ENCODE measurements at regions not wholly inside any gene's neighbourhood (a gene's known extent, or its start where the extent isn't known, plus 50 kb on each side); places are given as distances from the start of the nearest gene placed in this dataset.

DNA sequence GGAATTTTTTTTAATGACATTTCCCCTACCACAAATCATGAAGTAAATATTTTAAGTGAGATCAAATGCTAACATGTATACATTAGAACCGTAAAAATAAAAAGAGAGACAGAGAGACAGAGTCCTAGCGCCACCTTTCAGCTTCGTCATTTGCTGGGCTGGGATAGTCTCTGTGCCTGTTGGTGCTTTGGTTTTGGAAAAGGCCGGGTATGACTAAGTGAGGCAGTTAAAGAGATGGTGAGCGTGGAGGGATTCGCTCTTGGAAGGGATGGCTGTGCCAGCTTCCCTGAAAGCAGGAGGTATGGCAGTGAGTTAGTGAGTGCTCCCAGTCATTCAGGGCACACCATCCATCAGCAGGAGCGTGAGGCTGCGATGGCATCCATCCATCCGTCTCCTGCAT is 729.6 kb upstream of the WWC1 start:
- no peak for FAIRE-seq

DNA sequence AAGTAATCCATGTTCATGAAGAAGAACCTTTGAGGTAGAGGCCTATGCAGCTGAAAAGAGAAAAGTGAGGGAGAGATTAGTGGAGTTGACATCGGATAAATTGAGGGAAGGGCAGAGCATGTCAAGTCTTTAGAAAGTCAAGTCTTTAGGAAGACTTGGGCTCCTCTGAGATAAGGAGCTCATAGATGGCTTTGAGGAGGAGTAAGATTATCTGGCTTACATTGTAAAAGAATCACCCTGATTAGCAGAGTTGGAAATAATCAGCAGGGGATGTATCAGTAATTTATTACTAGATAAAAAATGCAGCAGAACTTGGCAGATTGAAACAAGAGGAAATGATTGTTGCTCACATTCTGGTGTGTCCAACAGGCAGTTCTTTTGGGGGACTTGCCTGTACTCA is 727.2 kb upstream of the WWC1 start:
- no peak for FAIRE-seq

DNA sequence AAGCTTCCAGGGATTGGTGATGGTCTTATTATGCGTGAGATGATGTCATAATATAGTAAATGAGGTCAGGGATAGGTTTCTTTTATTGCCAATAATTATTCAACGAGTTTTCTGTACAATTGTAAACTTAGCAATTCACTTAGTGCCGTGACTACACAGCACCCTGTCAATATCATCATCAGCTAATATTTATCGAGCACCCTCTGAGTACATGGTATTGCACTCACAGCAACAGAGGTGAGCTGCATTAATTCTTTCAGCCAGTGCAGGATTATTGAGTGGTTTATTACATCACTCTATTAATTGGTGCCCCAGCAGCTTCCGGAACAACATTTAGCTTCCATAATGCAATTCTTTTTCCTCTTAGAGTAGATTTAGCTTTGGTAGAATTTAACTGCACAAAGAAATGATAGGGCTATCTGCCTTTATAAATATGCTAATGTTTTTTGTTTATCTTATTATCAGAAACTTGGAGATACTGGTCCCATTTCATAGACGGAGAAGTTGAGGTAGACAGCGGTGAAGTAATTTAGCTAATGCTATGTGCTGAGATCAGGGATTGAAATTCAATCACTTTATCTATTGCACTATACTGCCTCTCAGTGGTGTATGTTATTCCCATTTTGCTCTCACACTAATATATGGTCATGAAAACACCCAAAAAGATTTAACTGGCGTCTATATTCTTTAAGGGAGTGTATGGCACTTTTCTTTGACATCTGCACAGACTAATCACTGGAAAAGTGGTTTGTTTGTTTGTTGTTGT is 726.1 kb upstream of the WWC1 start:
- no peak for FAIRE-seq

DNA sequence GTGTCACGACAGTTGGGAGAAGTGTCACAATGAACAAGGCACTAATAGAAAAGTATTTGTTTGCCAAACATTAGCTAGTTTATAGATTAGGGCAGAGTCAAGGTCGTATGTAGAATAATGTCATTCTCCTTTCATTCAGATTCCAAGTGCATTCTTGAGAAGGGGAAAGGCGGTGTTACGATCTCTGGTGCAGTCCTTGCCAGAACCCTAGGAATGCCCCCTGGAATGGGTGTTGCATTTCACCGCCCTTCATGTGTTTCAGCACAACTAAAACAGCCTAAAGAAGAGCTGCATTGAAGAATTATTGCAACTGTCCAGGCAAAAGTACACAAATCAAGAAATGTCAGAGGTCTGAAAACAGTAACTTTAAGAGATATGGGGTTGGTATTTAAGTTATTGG is 721.0 kb upstream of the WWC1 start:
- no peak for FAIRE-seq

DNA sequence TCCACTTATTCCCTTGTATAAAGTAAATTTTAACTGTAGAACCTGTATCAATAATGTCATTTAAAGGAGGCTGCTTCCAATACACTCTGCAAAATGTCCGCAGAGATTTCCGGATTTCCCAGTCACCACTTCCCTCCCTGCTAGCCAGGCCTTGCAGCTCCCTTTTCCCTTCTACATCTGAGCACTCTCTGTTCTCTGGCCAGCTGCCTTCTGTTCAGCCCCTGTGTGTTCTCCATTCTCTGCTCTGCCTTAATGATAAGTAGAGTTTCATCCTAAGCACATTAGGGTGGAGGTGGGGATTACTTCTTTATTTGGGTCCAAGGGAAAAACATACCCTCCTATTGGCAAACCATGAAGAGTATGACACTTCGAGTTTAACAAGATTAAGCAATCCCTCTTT is 719.6 kb upstream of the WWC1 start:
- FAIRE-seq, result no peak

DNA sequence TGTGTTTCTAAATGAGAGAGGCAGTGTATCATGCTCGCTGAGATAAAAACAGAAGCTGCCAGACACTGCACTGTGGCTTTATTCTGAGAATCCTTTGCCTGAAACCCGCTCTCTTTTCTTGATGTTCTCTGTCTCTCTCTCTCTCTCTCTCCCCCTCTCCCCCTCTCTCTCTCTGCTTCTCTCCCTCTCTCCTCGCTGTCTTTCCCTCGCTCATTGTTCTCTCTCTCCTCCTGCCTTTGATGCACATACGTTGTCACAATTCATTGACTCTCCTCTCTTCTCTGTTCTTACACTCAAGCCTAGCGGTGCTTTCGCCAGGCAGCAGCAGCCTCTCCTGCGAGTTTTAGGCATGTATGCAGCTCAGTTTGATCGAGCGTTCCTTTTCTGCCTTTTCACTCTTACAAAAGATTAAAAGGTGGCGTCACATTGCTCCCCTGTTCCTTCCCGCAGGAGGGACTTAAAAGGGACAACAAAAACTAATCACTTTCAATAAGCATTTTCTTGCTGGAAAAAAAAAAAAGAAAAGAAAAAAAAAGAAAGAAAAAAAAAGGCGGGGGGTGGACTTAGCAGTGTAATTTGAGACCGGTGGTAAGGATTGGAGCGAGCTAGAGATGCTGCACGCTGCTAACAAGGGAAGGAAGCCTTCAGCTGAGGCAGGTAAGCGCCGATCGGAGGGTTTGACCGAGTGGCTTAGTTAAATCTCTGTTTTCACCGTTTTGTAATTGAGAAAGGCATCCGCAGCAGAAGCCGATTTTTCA is 717.9 kb upstream of the WWC1 start:
- FAIRE-seq, result no peak

DNA sequence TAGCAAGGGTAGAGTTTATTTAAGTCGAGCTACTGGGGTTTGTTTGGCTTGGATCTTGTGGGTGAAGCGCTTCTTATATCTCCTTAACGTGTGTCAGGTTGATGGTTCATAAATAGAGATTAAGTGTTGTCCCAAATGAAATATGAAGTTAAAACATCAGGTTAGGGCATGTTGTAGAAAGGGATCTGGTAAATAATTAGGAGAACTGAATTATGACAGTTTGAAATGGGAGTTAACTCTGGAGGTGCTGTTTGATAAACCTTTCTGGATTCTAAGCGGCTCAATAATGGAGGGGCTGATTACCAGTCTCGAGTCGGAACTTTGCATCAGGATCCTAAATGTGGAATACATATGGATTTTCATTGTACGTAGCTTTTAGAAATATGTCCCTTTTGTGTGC is 717.0 kb upstream of the WWC1 start:
- FAIRE-seq, result no peak

DNA sequence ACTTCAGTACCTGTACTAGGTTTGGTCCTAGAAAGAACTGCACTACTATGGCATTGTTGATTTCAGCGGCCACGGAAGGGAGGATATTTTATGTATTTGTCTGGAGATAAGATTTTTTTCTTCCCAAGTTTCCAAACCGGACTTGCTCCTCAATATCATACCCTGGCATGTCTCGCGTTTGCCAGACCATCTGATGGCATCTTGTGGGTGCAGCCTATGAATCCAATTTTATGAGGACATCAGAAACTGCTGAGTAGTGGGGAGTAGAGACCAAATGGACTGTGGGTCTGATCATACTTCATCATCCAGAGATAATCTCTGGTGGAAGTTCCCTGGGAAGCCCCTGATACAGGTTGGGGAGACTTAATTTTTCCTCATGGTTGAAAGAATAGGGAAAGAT is 716.1 kb upstream of the WWC1 start:
- FAIRE-seq, result no peak

DNA sequence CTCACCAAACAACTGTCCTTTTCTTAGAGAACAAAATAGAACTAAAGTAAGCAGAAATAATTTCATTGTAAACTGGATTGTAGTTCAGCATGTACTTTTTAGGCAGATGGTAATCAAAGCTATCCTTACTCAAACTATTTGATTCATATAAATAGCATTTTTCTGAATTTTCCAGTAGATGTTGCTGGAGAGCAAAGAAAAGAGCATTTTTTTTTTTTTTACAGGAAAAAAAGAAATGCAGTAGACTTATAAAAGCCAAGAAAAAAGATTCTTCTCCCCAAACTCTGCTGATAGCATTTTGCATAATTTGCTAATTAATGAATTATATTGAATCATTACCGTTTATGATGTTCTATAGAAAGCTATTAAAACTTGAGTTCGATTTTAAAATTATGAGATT is 715.3 kb upstream of the WWC1 start:
- no peak for FAIRE-seq

DNA sequence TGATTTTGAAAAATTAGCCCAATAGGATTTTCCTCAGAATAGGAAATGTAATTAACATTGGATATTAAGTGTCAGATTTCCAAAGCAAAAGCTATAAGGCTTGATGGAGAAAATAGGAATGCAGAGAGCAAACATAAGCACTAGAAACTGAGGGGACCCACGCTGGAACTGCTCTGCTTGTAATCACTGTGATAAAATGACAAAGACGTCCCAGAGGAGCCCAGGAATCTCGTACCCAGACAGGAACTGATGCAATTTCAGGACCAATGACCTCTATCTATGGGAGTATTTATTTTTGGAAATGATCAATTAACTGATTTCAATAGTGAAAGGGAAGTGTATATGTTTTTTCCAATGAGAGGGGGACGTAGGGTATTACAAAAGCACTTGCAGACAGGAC is 714.5 kb upstream of the WWC1 start:
- FAIRE-seq, result no peak

DNA sequence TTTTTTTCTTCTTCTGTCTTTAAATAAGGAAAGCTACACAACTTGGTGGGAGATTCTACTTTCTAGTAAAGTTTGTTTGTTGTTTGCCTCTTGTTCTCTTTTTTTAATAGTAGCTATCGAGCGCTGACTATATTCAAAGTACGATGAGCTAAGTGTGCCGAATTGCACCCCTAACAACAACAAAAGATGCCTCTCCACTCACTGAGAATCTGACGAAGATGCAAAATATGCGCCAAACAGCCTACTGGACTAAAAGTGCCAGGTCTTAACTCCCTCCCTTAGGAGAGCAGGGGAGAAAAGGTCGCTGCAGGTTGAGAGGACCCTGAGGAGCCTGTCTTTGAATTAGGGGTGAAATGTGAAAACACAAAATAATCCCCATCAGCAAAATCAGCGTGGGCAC is 713.8 kb upstream of the WWC1 start:
- FAIRE-seq, result no peak

DNA sequence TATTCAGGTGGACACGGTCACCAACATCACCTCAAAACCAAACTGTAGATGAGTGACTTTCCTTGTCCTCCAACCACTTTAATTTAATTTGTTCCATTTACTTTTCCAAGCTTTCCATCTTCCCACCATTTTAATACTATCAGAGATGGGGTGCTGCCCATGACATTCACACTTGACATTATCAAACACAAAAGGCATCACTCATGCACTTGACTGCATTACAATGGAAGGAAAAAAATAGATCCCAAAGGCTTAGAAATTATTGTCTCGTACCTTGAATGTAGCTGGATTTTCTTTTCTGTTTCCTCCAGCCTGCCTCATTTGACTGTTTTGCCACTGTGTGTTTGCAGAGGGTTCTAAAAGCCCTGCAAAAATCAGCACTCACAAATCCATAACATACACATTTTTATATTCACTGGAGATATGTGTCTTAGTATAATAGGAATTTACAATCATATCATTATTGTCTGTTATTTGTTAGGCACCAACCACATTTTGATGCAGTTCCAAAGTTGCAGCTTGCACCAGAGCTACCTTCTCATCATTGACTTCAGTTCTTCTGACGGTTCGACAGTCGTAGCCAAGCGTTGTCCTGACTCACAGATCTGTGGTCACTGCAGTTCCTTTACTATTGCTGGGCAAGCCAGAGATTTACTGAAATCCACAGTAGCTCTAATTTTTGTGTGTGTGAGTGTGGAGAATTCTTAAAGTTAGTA is 712.3 kb upstream of the WWC1 start:
- FAIRE-seq, result no peak

DNA sequence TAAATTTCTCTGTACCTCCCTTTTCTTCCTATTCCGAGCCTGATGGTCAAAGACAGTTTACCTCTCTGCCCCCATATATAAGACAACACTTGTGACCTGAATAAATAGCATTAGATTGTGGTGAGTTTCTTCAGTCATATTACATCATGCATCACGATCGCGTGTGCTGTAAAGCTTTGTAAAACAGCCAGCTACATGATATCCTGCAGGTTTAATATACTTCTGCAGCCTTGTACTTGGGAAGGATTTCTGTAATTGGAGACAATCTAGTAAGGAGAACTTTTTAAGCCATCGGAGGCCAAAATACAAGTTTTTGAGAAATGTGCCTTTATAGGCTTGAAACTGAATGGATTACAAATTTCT is 711.8 kb upstream of the WWC1 start:
- FAIRE-seq, result no peak

DNA sequence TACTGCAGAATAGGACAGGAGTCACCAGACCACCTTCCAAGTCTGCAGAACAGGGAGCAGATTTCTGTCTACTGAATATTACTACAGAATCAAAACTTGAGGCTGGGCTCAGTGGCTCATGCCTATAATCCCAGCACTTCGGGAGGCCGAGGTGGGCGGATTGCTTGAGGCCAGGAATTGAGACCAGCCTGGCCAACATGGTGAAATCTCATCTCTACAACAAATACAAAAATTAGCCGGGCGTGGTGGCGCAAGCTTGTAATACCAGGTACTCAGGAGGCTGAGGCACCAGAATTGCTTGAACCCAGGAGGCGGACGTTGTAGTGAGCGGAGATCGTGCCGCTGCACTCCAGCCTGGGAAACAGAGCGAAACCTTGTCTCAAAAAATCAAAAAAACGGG is 710.8 kb upstream of the WWC1 start:
- no peak for FAIRE-seq

DNA sequence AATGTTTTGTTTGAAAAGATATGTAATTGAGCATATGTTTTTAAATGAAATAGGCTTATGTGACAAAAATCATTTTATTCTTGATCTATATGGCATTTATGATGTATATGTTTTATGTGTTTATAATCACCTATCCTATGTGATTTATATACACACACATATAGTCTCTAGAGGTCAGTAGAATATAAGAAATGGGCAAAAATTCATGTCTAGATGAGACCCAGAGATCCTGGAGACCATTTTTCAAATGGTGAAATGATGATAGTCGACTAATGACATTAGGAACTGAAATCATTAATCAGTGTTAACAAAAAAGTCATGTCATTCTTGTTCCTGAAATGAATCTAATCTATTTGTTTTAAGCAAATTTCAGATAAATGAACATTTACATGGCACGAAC is 709.2 kb upstream of the WWC1 start:
- no peak for FAIRE-seq

DNA sequence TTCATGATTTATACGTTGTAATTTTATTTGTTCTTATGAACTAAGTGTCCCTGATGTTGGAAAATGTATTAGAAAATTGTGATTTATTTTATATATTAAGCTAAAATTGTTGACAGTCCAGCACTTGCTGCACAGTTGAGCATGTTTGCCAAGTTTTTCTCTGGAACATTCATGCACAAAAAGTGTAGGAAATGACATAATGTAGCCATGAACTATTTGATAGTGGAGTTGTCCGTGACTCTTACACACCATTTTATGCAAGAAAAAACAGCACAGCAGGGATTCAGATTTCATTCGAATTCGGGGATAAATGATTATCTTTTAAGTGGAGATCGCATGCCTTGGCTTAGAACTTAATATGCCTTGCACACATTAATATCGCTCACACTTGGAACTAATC is 708.6 kb upstream of the WWC1 start:
- FAIRE-seq, result no peak

DNA sequence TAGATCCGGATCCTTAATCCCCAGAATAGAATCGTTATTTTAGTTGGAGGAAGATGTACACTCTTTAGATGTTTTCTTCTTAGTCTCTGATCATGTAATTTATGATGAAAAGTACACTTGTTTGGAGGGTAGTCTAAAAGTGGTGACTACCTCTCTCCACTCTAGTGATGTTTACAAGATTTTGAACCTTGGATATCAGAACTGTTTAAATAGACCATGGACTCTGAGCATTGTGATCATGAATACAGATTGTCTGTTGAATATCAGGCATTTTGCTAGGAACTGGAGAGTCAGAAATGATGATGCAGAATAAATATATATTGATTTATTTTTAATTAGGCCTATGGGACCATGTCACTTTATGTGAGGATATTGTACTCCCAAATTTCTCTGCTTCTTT is 706.3 kb upstream of the WWC1 start:
- FAIRE-seq, result no peak

DNA sequence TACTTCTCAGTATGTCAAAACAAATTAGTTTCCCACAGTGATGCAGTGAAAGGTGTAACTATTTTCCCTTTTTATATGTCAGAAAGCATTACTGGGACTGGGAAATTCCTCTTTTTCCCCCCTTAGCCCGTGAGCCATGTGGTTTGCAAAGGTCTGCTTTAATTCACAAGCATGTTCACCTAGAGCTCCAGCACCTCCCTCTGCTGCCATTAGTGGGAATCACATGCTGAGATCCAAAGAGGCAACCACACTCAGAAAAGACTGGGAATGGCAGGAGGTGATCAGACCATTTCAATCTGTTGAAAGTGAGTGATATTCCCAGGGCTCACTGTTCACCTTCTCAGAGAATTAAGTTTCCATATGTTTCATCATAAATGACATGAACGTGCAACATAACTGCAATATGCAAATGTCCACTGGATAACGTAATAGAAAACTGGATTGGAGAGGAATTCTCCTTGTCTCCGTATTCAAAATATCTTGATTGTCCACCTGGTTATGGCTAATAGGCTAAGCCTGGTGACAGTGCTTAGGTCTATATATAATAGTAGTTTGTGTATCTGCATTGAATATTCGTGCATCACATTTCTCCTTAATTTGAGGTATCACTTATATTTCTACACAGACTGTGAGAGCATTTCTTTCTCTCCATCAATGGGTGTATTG is 703.5 kb upstream of the WWC1 start:
- FAIRE-seq, result no peak

DNA sequence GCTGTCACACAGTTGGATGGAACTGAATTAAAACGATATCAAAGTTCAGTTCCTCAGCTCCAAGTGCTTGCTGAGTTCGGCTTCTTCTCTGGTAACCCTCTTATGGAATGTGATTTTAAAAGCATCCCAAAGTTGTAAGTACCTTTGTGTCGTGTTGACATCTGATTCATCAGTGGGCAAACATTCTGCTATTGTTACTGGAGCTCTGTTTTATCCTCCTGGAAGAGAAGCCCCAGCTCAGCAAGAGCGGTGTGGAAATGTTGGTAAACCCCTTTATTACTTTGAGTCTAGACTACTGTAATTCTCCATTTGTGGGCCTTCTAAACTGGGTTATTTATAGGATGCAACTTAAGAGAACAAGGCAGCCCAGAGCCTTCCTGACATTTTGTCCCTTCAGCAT is 699.3 kb upstream of the WWC1 start:
- no peak for FAIRE-seq

DNA sequence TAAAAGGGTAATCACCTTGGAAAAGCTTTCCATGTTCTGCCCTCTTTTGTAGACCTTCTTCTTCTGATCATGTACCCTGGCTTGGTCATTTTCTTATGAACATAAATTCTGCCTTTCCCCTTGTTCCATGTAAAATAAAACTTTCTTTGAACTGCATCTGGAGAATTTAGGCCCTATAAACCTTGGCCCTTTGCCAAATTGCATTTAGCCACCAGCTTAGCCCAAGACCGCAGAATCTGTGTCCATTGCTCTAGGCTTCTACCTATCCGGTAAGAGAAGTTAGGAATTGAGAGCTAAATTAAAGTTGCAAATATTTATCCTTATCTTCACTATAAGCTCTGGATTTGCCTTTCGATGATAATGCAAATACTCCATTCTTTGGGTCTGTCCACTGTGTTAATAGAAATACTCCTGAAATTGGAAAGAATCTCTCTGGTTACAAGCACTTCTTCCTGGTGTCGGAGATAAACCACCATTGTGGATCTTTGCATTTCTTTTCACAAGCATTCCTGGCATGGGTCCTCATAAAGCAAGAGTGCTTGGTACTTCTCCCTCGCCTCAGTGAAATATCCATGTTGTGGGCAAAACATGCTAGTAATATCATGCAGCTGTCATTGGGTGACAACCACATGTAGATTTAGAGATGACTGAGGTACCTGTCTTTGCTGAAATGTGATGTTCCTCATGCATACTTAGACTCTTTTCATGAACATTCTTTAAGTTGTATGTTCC is 698.0 kb upstream of the WWC1 start:
- FAIRE-seq, result no peak

DNA sequence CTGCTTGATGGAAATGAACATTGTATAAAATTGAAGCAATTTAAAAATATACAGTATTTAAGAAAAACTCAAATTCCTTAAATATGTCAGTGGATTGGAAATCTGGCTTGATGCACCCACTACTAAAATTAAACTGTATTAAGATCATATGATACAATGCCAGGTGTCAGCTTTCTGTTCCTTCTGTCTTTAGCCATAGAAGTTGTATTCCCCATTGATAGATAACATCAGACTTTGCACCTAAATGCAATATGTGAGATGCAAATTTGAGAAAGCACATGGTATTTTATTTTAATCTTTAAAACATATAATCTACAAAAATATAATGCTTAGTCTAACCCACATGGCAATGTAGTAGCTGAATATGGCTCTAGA is 697.4 kb upstream of the WWC1 start:
- no peak for FAIRE-seq

DNA sequence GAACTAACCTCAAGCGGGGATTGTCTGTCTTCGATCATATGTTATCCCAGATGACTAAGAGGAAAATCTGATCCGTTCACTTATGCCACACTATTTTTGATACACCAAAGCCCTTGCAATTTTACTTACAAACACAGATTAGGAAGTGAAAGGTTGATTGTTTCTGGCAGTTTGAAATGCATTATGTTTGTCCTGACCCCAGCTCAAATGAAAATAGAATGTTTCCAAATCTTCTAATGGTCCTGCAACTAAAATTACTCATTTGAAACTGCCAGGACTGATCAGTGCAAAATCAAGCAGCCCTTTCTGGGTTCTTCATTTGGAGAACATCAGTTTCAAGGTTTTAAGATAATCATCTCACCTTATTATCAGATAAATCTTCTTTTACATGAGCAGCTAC is 696.7 kb upstream of the WWC1 start:
- FAIRE-seq, result no peak

DNA sequence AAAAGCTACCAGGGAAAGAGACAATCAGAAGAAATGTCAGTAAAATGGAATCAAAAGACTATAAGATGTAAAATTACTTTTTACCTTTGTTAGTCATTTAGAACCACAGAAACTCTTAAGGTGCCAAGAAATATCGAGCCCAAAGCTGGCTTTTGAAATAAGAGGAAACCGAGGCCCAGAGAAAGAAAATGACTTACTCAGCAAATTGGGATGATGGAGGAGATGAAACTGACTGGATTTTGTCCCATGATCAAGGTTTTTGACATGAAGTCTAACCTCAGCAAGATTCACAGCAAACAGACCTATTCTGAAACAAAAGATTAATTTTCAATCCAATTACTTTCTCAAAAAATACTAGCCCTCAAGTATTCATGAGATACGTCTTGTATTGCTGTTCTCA is 696.2 kb upstream of the WWC1 start:
- FAIRE-seq, result no peak
